ENCODE measurements at regions not wholly inside any gene's neighbourhood (a gene's known extent, or its start where the extent isn't known, plus 50 kb on each side); places are given as distances from the start of the nearest gene placed in this dataset.

DNA sequence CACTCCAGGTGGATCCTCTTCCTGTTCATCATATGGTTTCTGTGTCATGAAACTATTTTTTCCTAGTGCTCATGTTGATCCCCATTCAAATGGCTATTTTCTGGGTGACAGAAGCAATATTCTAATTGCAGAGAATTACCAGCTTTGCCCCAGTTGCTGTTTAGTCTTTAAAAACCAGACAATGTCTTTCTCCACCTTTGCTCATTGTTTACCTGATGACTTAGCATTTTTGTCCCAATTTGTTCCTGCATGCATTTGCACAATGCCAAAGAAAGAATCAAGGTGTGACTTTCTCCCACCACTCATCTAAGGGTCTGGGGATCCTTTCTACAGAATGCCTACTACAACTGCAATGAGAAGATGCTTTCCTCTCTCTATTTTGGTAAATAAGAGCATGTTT lies 439.9 kb upstream of the MAF start:
- TF ChIP-seq, protein P1, sequence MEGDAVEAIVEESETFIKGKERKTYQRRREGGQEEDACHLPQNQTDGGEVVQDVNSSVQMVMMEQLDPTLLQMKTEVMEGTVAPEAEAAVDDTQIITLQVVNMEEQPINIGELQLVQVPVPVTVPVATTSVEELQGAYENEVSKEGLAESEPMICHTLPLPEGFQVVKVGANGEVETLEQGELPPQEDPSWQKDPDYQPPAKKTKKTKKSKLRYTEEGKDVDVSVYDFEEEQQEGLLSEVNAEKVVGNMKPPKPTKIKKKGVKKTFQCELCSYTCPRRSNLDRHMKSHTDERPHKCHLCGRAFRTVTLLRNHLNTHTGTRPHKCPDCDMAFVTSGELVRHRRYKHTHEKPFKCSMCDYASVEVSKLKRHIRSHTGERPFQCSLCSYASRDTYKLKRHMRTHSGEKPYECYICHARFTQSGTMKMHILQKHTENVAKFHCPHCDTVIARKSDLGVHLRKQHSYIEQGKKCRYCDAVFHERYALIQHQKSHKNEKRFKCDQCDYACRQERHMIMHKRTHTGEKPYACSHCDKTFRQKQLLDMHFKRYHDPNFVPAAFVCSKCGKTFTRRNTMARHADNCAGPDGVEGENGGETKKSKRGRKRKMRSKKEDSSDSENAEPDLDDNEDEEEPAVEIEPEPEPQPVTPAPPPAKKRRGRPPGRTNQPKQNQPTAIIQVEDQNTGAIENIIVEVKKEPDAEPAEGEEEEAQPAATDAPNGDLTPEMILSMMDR (IDR thresholded peaks at IDR 0.05): no peak
- TF ChIP-seq POLR2A (IDR thresholded peaks at IDR 0.05): no peak

Data from Peyer's patch (tissue), 4 donors.